ENCODE measurements at regions not wholly inside any gene's neighbourhood (a gene's known extent, or its start where the extent isn't known, plus 50 kb on each side); places are given as distances from the start of the nearest gene placed in this dataset.

- TF ChIP-seq POLR2AphosphoS5 (IDR thresholded peaks at IDR 0.05; ENCODE audit: low read depth, low read length) (no peak), POLR2A (IDR thresholded peaks at IDR 0.05; ENCODE audit: low read depth, low read length) (no peak)
Observed at GRCh38 chr18:57900906-57901435, 97.9 kb upstream of the ATP8B1 start.
